Adrenal gland (tissue), 9 donors: ENCODE measurements at regions not wholly inside any gene's neighbourhood (a gene's known extent, or its start where the extent isn't known, plus 50 kb on each side); places are given as distances from the start of the nearest gene placed in this dataset.

ENCODE experiments used
- DNase-seq, 7 donors: peaks; one replicate each; pipeline ENCODE4 v3.0.0-alpha.2; 2019 to 2020
- H3K27ac ChIP-seq, 5 donors: fragments of 200-600 bp; sonication (generic) in 4 of 5; 1 replicate in 3 of 5; 2 replicates in 2 of 5; pipeline versions ENCODE4 v1.5.1 to v1.8.0; 2016 to 2020; ENCODE audit warnings: mild to moderate bottlenecking in 1 of 5
- H3K27me3 ChIP-seq: fragments of 200-600 bp; 2 replicates; pipeline ENCODE4 v1.8.0; 2021
- H3K36me3 ChIP-seq, 2 donors: fragments of 200-600 bp; replicated peaks in 1 of 2; 1 replicate in 1 of 2; 2 replicates in 1 of 2; pipeline versions ENCODE4 v1.5.1 to v1.8.0; 2018 to 2022
- H3K4me1 ChIP-seq, 2 donors: fragments of 200-600 bp; replicated peaks in 1 of 2; 1 replicate in 1 of 2; 2 replicates in 1 of 2; pipeline versions ENCODE4 v1.5.1 to v1.8.0; 2018 to 2021
- H3K4me3 ChIP-seq, 4 donors: fragments of 200-600 bp; sonication (generic) in 3 of 4; one replicate each; pipeline ENCODE4 v1.5.1; 2016 to 2018
- H3K9me3 ChIP-seq, 3 donors: fragments of 200-600 bp; sonication (generic) in 1 of 3; replicated peaks in 1 of 3; 1 replicate in 2 of 3; 2 replicates in 1 of 3; pipeline versions ENCODE4 v1.5.1 to v1.8.0; 2016 to 2021
- POLR2A ChIP-seq, 2 donors: fragments of 450-650 bp; IDR thresholded peaks; one replicate each; pipeline ENCODE4 v1.6.1; 2017; ENCODE audit warnings: antibody characterized with exemption in 2 of 2, mild to moderate bottlenecking in 2 of 2, moderate library complexity in 1 of 2
- WGBS, 4 donors: extraction: QIAGEN DNeasy Blood & Tissue Kit in 2 of 4; methylation state at CpG; one replicate each; pipeline versions ENCODE4 v1.1.5 to v1.1.7; 2013 to 2017; 5-methylcytosine and 5-hydroxymethylcytosine counted together
- intact Hi-C, 2 donors: fragments of 100-400 bp; cut with DNase I; formaldehyde crosslinking; loops; one replicate each; pipeline versions ENCODE4 v1.14.1 to v1.15.0; 2022 to 2023
- TF ChIP-seq, protein P1 (sequence below), 6 experiments: fragments of 450-650 bp in 4 of 6; fragments of 200-600 bp in 2 of 6; sonication (generic) in 1 of 6; IDR thresholded peaks; 1 replicate in 5 of 6; 2 replicates in 1 of 6; pipeline versions ENCODE4 v1.5.1 to v1.8.0; 2016 to 2021; ENCODE audit warnings: antibody characterized with exemption in 6 of 6, mild to moderate bottlenecking in 2 of 6, moderate library complexity in 1 of 6
- donor health status: healthy with polysubstance abuse.
- donor health status: Bipolar disorder and iron deficiency.
- donor health status: DM: yes; HTN: yes; CAD: no.
- donor health status: DM: no; HTN: no; CAD: no.
- donor health status: DM: no; HTN: no; CAD: no.

GRCh38 chr2:41950666-41950960 lies 97.2 kb upstream of the PKDCC start:
- no peak overlapping the region for H3K27ac ChIP-seq
- no peak for TF ChIP-seq POLR2A (IDR thresholded peaks at IDR 0.05)
- TF ChIP-seq, protein P1, sequence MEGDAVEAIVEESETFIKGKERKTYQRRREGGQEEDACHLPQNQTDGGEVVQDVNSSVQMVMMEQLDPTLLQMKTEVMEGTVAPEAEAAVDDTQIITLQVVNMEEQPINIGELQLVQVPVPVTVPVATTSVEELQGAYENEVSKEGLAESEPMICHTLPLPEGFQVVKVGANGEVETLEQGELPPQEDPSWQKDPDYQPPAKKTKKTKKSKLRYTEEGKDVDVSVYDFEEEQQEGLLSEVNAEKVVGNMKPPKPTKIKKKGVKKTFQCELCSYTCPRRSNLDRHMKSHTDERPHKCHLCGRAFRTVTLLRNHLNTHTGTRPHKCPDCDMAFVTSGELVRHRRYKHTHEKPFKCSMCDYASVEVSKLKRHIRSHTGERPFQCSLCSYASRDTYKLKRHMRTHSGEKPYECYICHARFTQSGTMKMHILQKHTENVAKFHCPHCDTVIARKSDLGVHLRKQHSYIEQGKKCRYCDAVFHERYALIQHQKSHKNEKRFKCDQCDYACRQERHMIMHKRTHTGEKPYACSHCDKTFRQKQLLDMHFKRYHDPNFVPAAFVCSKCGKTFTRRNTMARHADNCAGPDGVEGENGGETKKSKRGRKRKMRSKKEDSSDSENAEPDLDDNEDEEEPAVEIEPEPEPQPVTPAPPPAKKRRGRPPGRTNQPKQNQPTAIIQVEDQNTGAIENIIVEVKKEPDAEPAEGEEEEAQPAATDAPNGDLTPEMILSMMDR (IDR thresholded peaks at IDR 0.05) = no peak
- H3K4me3 ChIP-seq = no peak overlapping the region
- no peaks in the 10 kb centered on the region for H3K36me3 ChIP-seq
- H3K27me3 ChIP-seq = no peaks in the 10 kb centered on the region
- intact Hi-C loops = no loop called here
- H3K9me3 ChIP-seq = no peaks in the 10 kb centered on the region
- WGBS, 4 donors = 85 to 100% (median 93%) methylated on average over 1 of the region's 1 CpG
- DNase-seq = no peak
- no peaks in the 10 kb centered on the region for H3K4me1 ChIP-seq

DNA sequence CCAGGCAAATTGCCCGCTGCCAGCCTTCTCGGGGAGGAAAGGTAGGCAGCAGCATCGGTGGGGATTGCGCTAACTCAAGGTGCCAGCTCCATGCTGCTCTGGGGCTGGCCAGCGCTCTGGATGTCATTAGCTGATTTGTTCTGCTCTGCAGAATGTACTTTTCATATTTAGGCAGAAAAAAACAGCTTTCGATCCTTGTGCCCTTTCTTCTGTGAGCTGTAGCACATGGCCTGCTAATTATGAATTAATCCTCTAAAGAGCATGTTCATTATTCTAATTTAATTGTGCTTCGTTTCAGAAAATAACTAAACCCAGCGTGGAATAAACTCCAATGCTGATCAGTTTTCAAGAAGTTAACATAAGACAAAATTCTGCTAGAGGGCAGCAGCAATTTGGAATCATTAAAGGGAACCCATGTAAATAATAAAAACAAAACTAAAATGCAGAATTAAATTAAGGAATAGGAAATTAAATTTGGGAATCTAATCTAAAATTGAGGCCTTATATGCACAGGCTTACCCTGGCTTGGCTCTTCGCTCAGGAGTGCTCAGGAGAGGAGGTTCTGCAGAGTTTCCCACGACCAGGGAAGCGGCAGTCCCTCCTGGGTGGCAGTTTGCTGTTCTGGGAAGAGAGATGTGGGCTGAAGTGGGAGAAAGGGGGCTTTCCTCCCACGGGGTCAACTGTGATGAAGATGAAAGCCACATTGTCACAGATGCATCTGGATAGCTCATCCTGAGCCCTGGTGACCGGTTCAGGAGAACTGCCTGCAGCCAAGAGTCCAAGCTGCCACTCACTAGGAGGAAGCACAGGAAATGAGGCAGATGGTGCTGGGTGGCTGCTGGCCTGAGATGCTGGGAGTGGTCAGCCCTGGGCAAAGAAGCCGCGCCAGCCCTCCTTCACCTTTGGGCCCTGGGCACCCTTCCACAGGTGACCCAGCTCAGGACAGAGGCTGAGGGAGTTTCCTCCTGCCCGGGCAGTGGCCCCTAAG lies 93.2 kb upstream of the PKDCC start:
- 76 to 84% (median 80%) methylated on average over 14 to 16 of the region's 16 CpGs for WGBS, 4 donors
- Histone ChIP-seq H3K27ac (peak overlapping the region in 1 of 5 donors; percentile 41), H3K36me3 (no peaks in the 10 kb centered on the region), H3K27me3 (no peaks in the 10 kb centered on the region), H3K4me1 (no peaks in the 10 kb centered on the region), H3K4me3 (no peak overlapping the region), H3K9me3 (no peaks in the 10 kb centered on the region)
- DNase-seq = peak in 1 of 7 donors; percentile 71
- intact Hi-C loops = no loop called here
- TF ChIP-seq POLR2A (IDR thresholded peaks at IDR 0.05) = no peak
- TF ChIP-seq, protein P1 (IDR thresholded peaks at IDR 0.05) = no peak

DNA sequence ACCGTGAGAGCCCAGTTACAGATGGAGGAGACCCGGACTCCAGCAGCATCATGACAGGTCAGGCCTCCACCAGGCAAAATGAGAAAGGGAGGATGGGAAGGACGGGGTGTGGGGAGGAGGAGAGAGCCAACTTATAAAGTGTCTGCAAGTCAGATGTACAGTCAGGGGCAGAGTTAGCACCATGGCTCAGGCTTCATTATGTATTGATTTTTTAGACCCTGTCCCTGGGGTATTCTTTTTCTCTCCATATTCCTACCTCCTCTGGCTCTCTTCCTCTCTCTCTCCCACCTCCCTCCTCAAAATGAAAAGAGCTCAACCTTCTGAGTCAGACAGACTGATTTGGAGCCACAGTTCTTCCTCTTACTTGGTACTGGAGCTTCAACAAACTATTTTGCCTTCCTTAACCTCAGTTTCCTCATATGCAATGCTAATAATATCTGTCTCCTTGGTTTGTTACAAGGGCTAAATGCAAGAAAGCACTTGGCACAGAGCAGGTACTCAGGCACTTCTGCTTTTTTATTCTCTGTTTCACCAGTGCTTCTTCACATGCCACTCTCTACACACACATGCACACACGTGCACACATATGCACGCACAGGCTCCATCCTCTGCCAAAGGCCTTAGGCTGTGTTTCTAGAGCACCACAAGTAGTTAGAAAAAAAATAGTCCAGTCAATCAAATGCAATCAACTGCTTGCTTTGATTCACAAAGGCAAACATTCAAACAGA lies 92.3 kb upstream of the PKDCC start:
- 79 to 83% (median 80%) methylated on average over 5 of the region's 5 CpGs for WGBS, 4 donors
- intact Hi-C loops = no loop called here
- Histone ChIP-seq H3K4me3 (no peak overlapping the region), H3K27ac (peak overlapping the region in 1 of 5 donors; percentile 18), H3K4me1 (no peaks in the 10 kb centered on the region), H3K36me3 (no peaks in the 10 kb centered on the region), H3K27me3 (no peaks in the 10 kb centered on the region), H3K9me3 (no peaks in the 10 kb centered on the region)
- TF ChIP-seq, protein P1 (IDR thresholded peaks at IDR 0.05) = no peak
- no peak for TF ChIP-seq POLR2A (IDR thresholded peaks at IDR 0.05)
- no peak for DNase-seq

GRCh38 chr2:41957431-41957830 lies 90.4 kb upstream of the PKDCC start:
- no peak for DNase-seq
- TF ChIP-seq POLR2A (IDR thresholded peaks at IDR 0.05) = no peak
- TF ChIP-seq, protein P1 (IDR thresholded peaks at IDR 0.05) = no peak
- Histone ChIP-seq H3K4me1 (peaks cover 0 to 3% of the 10 kb centered on the region in 2 donors), H3K4me3 (no peak overlapping the region), H3K9me3 (no peaks in the 10 kb centered on the region), H3K27me3 (no peaks in the 10 kb centered on the region), H3K36me3 (no peaks in the 10 kb centered on the region), H3K27ac (no peak overlapping the region)
- intact Hi-C loops = no loop called here
- WGBS, 4 donors = 79 to 87% (median 84%) methylated on average over 3 of the region's 3 CpGs
